ENCODE measurements at regions not wholly inside any gene's neighbourhood (a gene's known extent, or its start where the extent isn't known, plus 50 kb on each side); places are given as distances from the start of the nearest gene placed in this dataset.
"Not testable (repeated sequence)": the region's sequence is repeated elsewhere in the genome, so short reads cannot be mapped to it uniquely, and the experiment has no call there.

DNA sequence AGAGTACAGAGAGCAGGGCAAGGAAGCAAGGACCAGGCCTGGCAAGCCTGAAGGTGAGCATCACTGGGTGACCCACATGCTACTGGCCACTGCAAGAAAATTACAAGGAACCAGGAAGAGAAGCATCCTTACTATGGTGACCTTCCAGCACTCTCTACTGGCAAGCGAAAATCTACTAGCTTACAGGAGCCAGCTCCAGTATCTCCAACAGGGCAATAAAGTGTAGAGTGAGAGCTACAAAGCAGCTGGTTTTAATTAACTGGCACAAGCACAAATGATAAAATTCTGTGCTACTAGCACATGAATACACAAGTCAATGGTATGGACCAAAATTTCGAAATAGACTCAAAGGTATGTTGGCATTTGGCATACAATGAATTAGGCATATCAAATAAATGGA lies 113.3 kb upstream of the CAST start:
- no peak overlapping the region for H3K4me3 ChIP-seq (ENCODE audit: low read depth, low read length)
- TF ChIP-seq, protein P1, sequence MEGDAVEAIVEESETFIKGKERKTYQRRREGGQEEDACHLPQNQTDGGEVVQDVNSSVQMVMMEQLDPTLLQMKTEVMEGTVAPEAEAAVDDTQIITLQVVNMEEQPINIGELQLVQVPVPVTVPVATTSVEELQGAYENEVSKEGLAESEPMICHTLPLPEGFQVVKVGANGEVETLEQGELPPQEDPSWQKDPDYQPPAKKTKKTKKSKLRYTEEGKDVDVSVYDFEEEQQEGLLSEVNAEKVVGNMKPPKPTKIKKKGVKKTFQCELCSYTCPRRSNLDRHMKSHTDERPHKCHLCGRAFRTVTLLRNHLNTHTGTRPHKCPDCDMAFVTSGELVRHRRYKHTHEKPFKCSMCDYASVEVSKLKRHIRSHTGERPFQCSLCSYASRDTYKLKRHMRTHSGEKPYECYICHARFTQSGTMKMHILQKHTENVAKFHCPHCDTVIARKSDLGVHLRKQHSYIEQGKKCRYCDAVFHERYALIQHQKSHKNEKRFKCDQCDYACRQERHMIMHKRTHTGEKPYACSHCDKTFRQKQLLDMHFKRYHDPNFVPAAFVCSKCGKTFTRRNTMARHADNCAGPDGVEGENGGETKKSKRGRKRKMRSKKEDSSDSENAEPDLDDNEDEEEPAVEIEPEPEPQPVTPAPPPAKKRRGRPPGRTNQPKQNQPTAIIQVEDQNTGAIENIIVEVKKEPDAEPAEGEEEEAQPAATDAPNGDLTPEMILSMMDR (conservative IDR thresholded peaks at IDR 0.05; ENCODE audit: low read depth, low read length): peak; percentile 3
- DNase-seq (ENCODE audit: low read depth): no peak

DNA sequence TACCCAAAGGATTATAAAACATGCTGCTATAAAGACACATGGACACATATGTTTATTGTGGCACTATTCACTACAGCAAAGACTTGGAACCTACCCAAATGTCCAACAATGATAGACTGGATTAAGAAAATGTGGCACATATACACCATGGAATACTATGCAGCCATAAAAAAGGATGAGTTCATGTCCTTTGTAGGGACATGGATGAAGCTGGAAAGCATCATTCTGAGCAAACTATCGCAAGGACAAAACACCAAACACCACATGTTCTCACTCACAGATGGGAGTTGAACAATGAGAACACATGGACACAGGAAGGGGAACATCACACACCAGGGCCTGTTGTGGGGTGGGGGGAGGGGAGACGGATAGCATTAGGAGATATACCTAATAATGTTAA lies 101.3 kb upstream of the CAST start:
- not testable (repeated sequence) for DNase-seq (ENCODE audit: low read depth); H3K4me3 ChIP-seq (ENCODE audit: low read depth, low read length)

DNA sequence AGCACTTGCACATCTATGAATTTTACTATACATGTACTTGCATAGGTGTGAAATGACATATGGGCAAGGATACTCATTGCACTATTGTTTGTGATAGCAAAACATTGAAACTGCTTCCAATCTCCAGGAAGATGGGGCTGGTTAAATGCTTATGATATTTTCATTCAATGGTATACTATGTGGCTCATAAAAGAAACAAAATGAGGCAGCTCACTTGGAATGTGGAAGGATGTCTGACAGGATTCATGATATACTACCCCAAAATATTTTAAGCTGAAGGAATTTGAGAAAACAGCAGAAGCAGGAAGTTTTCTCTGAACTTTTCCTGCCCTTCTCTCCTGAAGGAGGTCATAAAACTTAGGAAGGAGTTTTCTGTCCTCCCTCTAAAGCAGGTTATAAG lies 99.6 kb upstream of the CAST start:
- H3K4me3 ChIP-seq (ENCODE audit: low read depth, low read length): no peak overlapping the region
- DNase-seq (ENCODE audit: low read depth): peak; percentile 64
- TF ChIP-seq, protein P1 (conservative IDR thresholded peaks at IDR 0.05; ENCODE audit: low read depth, low read length): no peak

DNA sequence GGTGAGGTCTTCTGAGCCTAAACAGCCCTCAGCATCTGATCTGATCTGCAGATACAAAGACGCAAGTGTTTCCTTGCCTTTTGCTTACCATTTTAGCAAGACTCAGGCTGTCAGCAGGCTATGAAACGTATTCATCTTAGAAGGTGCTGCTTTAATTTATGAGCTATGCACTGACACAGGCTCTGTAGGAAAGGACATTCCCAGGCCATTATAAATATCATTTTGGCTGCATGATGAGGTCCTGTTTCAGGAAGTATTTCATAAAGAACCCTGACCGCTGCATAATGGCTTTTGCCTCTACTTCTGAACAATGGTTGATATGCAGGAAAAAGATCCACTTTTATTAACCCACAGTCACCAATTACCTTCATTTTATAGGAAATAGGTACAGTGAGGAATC lies 98.4 kb upstream of the CAST start:
- TF ChIP-seq, protein P1 (conservative IDR thresholded peaks at IDR 0.05; ENCODE audit: low read depth, low read length): no peak
- no peak for DNase-seq (ENCODE audit: low read depth)
- H3K4me3 ChIP-seq (ENCODE audit: low read depth, low read length): no peak overlapping the region

DNA sequence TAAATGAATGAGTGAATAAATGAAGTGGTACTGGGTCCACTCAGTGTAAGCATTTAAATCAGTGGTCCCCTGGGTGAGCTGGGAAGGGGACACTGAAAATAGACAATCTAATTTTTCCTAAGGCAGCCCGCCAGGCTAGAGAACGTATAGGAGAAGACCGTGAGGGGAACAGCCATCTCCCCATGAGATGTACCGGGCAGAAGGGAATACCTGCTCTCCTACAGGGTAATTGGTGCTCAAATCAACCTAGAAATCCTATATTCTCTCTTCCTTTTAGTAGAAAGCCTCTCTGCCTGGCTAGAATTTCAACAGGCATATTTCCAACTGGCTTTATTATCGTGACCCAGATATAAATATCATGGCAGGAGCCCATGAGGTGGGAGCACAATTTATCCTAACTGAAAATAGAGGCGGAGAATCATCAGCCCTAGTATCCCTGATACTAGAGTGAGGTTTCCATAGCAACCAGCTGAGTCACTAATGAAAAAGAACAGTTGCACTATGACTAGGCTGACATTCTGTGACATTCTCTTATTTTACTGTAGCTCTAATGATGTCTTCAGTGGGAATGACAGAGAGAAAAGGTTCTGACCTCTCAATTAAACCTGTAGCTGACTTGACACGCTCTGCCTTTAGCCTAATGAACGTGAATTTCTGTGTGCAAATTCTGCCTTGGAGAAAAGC lies 96.5 kb upstream of the CAST start:
- TF ChIP-seq, protein P1 (conservative IDR thresholded peaks at IDR 0.05; ENCODE audit: low read depth, low read length): no peak
- no peak overlapping the region for H3K4me3 ChIP-seq (ENCODE audit: low read depth, low read length)
- DNase-seq (ENCODE audit: low read depth): peak; percentile 81

DNA sequence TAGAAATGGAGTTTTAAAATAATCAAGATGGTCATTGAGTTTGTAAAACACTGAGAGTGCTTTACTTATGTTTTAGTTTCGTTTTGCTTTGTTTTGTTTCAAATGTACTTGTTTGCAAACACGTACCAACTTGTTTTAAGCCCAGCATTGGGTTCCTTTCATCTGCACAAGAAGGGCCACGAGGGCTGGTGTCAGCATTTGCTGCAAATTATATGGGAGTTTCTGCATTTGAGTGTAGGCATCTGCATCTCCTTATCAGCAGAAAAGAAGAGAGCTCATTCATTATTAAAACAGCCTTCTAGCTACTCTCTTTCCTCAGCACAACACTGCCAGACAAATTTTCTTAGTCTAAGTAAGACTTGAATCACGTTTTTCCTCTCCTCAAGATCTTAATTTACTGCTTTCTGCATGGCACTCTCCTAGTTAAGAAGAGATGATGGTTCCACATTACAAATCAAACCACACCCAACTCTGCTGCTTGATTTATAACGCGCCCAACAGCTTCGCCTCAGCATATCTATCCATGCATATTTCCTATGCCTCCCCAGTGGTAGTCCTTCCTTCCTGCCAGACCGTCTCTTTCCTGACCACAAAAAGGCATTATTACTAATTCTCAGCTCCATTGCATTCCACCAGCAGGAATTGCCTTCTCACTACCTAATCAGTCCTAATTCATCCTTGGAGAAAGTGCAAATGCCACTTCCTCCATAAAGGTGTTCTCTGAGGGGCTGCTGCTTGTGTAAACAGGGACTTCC lies 95.2 kb upstream of the CAST start:
- TF ChIP-seq, protein P1 (conservative IDR thresholded peaks at IDR 0.05; ENCODE audit: low read depth, low read length): no peak
- no peak overlapping the region for H3K4me3 ChIP-seq (ENCODE audit: low read depth, low read length)
- DNase-seq (ENCODE audit: low read depth): peak; percentile 70

DNA sequence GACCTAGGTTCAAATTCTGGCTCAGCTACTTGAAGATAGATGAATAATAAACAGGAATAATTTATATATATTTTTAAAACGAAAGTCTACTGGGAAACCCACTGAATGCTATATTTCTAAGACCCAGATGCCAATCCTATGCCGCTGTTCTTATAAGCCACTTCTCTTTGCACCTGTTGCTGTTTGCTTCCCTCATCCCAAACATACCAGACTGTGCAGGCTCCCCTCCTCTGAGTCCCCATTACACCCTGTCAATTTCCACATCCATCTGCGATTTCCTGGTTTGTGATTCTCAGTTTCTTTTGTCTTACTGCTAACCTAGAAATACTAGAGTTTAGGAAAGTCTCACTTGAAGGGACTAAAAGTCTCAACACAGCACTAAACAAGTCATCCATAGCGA lies 92.8 kb upstream of the CAST start:
- no peak overlapping the region for H3K4me3 ChIP-seq (ENCODE audit: low read depth, low read length)
- TF ChIP-seq, protein P1 (conservative IDR thresholded peaks at IDR 0.05; ENCODE audit: low read depth, low read length): no peak
- DNase-seq (ENCODE audit: low read depth): no peak
